22Rv1 (cell line): ENCODE measurements at regions not wholly inside any gene's neighbourhood (a gene's known extent, or its start where the extent isn't known, plus 50 kb on each side); places are given as distances from the start of the nearest gene placed in this dataset.

Source experiments
- H3K27ac ChIP-seq: fragments of 450-650 bp; 2 replicates; pipeline ENCODE4 v1.5.1; 2017
- ZFX ChIP-seq: fragments of 450-650 bp; IDR thresholded peaks from 2 replicates; pipeline ENCODE4 v1.6.1; 2017; ENCODE audit warnings: antibody characterized with exemption, borderline replicate concordance
- TF ChIP-seq, protein P1 (sequence below): fragments of 450-650 bp; IDR thresholded peaks from 2 replicates; pipeline ENCODE4 v1.5.1; 2017; ENCODE audit warnings: mild to moderate bottlenecking

DNA sequence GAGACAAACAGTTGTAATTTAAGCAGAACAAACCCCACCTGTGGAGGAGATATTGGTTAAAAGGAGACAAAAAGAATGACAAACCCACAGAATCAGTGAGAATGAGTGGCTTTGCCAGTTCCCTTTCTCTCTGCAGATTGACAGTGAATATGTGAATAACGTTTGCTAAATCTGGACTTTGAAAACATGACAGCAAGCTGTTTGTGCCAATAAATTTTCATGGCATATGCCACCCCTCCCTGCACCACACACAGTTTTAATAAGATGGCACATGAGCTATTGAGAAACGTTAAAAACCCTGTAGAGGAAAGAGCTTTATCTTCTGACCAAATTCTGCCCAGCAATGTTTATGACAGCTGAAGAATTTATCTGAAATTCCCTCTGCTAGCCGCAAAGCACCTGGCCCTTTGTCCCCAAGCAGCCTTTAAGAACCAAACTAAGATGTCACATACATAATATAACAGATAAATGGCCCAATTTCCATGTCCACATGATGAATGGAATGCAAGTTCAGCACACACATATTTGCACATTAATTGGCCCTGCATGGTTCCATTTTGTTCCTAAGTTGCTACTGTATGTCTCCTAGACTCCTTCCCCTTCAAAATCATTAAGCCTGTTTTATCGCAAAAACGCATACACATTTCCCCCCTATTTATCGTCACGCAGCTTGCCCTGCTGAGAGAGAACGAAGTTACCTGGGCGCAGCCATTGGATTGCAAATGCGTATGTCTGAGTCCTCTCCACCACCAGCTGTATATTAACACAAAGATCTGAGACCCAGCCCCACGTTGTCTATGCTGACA is 773.5 kb upstream of the EEF2KMT start:
- no peak overlapping the region for H3K27ac ChIP-seq
- TF ChIP-seq ZFX = no peak
- TF ChIP-seq, protein P1, sequence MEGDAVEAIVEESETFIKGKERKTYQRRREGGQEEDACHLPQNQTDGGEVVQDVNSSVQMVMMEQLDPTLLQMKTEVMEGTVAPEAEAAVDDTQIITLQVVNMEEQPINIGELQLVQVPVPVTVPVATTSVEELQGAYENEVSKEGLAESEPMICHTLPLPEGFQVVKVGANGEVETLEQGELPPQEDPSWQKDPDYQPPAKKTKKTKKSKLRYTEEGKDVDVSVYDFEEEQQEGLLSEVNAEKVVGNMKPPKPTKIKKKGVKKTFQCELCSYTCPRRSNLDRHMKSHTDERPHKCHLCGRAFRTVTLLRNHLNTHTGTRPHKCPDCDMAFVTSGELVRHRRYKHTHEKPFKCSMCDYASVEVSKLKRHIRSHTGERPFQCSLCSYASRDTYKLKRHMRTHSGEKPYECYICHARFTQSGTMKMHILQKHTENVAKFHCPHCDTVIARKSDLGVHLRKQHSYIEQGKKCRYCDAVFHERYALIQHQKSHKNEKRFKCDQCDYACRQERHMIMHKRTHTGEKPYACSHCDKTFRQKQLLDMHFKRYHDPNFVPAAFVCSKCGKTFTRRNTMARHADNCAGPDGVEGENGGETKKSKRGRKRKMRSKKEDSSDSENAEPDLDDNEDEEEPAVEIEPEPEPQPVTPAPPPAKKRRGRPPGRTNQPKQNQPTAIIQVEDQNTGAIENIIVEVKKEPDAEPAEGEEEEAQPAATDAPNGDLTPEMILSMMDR = no peak

DNA sequence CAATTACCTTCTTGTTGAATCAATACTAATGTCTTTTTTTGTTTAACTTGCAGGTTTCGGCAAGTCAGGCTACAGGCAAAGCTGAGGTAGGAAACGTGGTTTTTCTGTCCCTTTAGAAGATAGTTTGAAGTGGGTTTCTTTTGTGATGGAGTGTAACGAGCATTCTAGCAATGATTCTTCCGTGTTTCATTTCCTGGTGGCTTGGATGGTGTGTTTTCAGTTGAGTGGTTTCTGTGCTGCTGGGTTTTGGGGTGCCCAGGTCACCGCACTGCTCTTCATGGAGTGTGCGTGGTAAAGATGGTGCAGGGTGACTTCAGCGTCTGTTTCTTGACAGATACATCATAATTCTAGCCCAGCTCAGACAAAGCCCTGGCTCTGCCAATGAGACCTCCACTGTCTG is 769.7 kb upstream of the EEF2KMT start:
- H3K27ac ChIP-seq = no peak overlapping the region
- no peak for TF ChIP-seq ZFX
- TF ChIP-seq, protein P1 = no peak

DNA sequence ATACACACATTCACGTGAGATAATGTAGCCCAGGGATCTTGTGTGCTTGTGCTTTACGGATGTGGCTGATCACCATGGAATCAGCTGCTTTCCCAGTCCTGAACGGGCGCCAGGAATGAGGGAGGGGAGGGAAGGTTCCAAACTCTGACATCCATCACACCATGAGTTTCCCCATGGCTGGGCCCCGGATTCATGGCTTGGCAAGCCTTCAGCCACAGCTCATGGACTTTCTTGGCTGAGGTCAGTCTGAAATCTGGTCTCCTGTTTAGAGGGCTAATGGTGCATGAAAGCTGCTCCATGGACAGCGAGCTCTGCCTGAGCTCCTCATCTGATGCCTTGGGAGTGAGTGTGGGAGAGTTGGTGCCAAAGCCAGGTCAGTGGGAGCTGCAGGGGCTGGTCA is 767.6 kb upstream of the EEF2KMT start:
- TF ChIP-seq, protein P1 = no peak
- no peak for TF ChIP-seq ZFX
- no peak overlapping the region for H3K27ac ChIP-seq

DNA sequence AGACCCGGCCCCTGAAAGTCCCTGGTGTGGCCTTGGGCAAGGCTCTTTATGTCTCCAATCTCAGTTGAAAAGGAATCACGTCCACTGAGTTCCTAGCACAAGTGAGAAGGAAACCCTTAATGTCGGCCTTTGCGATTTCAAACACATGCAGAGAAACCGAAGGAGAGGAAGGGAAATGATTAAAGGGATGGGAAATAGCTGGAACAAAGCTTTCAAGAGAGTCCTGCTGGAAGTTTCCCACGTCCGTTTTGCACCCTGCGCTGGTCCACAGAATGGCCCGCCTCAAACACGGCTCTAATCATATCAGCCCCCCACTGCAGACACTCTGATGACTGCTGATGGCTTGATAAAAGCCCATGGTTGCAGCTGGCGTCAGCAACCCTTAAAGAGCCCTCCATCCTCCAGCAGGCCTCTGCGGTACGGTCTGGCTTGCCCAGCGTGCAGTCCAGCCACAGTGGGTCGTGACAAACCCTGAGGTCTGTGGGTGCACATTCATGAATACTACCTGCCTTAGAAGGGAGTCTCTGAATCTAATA is 765.5 kb upstream of the EEF2KMT start:
- H3K27ac ChIP-seq = no peak overlapping the region
- TF ChIP-seq ZFX = no peak
- TF ChIP-seq, protein P1 = no peak

DNA sequence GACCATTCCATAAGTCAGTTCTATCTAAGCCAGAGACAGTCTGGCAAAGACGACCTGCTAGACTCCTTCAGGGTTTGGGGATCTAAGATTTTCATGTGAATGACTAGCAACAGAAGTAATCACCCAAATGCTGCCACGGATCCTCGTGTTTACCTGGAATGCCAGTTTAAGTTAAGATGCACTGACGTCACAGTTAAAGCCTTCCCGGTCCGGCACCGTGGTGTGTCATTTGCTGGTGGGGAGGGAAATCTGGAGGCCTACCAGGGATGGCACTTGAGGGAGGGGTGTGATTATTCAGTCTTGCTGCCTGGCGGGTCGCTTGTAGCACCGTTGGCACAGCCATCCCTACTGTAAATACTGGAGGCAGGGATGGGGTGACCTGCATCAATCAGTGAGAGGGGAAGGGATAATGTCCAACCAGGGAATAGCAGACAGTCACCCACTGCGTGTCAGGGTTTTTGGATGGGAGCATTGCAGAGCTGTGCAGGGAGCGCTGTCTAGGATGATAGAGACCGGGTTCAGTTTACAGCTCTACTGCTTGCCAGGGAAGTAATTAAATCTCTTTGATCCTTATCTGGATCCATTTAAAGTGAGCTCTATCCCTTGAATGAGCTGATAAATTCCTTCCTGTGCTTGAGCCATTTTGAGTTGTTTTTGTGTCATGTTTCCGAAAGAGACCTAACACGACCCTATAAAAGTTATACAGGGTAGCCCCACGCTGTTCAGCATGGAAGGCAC is 764.7 kb upstream of the EEF2KMT start:
- TF ChIP-seq, protein P1 = no peak
- TF ChIP-seq ZFX = no peak
- no peak overlapping the region for H3K27ac ChIP-seq

DNA sequence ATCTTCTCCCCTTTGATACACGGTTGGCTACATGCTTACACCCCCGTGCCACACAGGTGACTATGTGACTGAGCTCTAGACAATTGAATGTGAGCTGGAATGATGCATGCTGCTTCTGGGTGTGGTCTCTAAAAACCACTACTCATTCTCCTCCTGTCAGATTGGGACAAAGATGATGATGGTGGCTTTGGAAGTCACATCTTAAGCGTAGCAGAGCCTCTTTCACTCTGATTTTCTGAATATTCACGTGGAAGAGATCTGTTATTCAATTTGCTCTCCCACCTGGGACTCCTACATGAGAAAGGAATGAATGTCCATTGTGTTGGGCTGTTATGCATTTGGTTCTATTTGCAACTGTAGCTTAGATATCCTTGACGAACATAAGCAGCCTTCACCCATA is 763.6 kb upstream of the EEF2KMT start:
- no peak overlapping the region for H3K27ac ChIP-seq
- TF ChIP-seq, protein P1 = no peak
- TF ChIP-seq ZFX = no peak

DNA sequence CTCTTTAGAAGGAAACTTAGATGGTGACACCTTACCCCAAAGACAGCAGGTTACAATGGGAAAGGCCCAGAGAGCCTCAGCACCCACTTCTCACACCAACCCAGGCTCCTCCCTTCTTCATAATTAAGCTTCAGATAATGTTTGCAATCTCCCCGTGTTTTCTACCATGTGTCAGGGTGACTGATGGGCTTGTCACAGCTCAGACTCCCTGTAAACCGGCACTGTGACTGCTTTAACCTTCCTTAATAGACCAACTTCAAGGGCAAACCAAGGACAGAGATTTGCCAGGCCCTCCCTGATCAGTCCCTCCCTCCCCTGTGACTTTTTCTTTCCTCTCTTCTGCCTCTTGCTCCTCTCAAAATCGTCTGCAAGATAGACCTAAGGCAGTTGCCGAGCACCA is 760.6 kb upstream of the EEF2KMT start:
- H3K27ac ChIP-seq = no peak overlapping the region
- no peak for TF ChIP-seq ZFX
- TF ChIP-seq, protein P1 = no peak
